ENCODE measurements at regions not wholly inside any gene's neighbourhood (a gene's known extent, or its start where the extent isn't known, plus 50 kb on each side); places are given as distances from the start of the nearest gene placed in this dataset.

GRCh38 chr13:73334445-73334844 lies 275.6 kb downstream of the KLF5 start:
- Histone ChIP-seq H3K27me3 (peaks cover 3% of the 10 kb centered on the region), H3K27ac (no peak overlapping the region), H3K4me1 (ENCODE audit: insufficient read depth) (no peaks in the 10 kb centered on the region), H3K4me3 (no peak overlapping the region), H3K9me3 (no peaks in the 10 kb centered on the region), H3K36me3 (no peaks in the 10 kb centered on the region)
- WGBS, 3 donors, result 88 to 93% (median 89%) methylated on average over 4 of the region's 4 CpGs
- TF ChIP-seq CTCF (IDR thresholded peaks at IDR 0.05) (no peak), EP300 (IDR thresholded peaks at IDR 0.05) (no peak), POLR2A (IDR thresholded peaks at IDR 0.05) (no peak)
- DNase-seq, result no peak
- intact Hi-C loops (cut with DNase I), result no loop called here

GRCh38 chr13:73331556-73331955 lies 272.8 kb downstream of the KLF5 start:
- intact Hi-C loops (cut with DNase I), result no loop called here

GRCh38 chr13:73329355-73329754 lies 270.6 kb downstream of the KLF5 start:
- no peaks in the 10 kb centered on the region for H3K9me3 ChIP-seq
- H3K27me3 ChIP-seq, result peaks cover 3% of the 10 kb centered on the region
- H3K36me3 ChIP-seq, result no peaks in the 10 kb centered on the region
- no peak for TF ChIP-seq POLR2A (IDR thresholded peaks at IDR 0.05)
- TF ChIP-seq CTCF (IDR thresholded peaks at IDR 0.05), result no peak
- TF ChIP-seq EP300 (IDR thresholded peaks at IDR 0.05), result no peak
- intact Hi-C loops (cut with DNase I), result no loop called here
- no peaks in the 10 kb centered on the region for H3K4me1 ChIP-seq (ENCODE audit: insufficient read depth)
- 85 to 89% (median 85%) methylated on average over 3 of the region's 3 CpGs for WGBS, 3 donors
- no peak overlapping the region for H3K27ac ChIP-seq
- no peak overlapping the region for H3K4me3 ChIP-seq
- no peak for DNase-seq

More at GRCh38 chr13:73331556-73331955, 272.8 kb downstream of the KLF5 start:
- H3K4me3 ChIP-seq, result no peak overlapping the region
- H3K9me3 ChIP-seq, result no peaks in the 10 kb centered on the region
- TF ChIP-seq EP300 (IDR thresholded peaks at IDR 0.05) (no peak), CTCF (IDR thresholded peaks at IDR 0.05) (no peak), POLR2A (IDR thresholded peaks at IDR 0.05) (no peak)
- H3K36me3 ChIP-seq, result no peaks in the 10 kb centered on the region
- H3K4me1 ChIP-seq (ENCODE audit: insufficient read depth), result no peaks in the 10 kb centered on the region
- no peak for DNase-seq
- WGBS, 3 donors, result 79 to 89% (median 89%) methylated on average over 1 of the region's 1 CpG
- peaks cover 3% of the 10 kb centered on the region for H3K27me3 ChIP-seq
- H3K27ac ChIP-seq, result no peak overlapping the region

GRCh38 chr13:73327579-73327978 lies 268.8 kb downstream of the KLF5 start:
- H3K27ac ChIP-seq, result no peak overlapping the region
- no peaks in the 10 kb centered on the region for H3K4me1 ChIP-seq (ENCODE audit: insufficient read depth)
- no peaks in the 10 kb centered on the region for H3K9me3 ChIP-seq
- TF ChIP-seq CTCF (IDR thresholded peaks at IDR 0.05) (no peak), POLR2A (IDR thresholded peaks at IDR 0.05) (no peak), EP300 (IDR thresholded peaks at IDR 0.05) (no peak)
- H3K27me3 ChIP-seq, result no peaks in the 10 kb centered on the region
- H3K4me3 ChIP-seq, result no peak overlapping the region
- 87 to 94% (median 90%) methylated on average over 4 of the region's 4 CpGs for WGBS, 3 donors
- intact Hi-C loops (cut with DNase I), result no loop called here
- H3K36me3 ChIP-seq, result no peaks in the 10 kb centered on the region
- DNase-seq, result no peak

All from ovary (tissue), 7 donors.